ENCODE measurements at regions not wholly inside any gene's neighbourhood (a gene's known extent, or its start where the extent isn't known, plus 50 kb on each side); places are given as distances from the start of the nearest gene placed in this dataset.

DNA sequence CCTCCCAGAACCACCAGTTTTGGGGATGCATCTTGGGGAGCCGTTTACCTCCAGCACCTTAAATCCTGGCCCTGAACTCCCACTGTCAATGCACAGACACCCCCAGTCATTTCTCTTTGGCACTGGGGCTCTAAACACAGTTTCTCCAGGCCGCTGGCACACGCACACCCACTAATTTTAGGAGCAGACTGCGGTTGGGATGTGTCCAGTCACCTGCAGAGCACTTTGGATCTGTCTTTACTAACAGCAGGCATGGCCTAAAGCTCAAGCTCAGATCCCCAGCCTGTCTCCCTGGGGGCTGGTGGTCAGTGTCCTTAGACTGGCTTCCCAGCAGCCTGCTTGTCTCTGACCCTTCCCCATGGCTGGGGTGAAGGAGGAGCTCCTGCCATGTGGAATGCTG lies 49.9 kb downstream of the SYNE3 start:
- no peak for DNase-seq (ENCODE audit: low spot score)

DNA sequence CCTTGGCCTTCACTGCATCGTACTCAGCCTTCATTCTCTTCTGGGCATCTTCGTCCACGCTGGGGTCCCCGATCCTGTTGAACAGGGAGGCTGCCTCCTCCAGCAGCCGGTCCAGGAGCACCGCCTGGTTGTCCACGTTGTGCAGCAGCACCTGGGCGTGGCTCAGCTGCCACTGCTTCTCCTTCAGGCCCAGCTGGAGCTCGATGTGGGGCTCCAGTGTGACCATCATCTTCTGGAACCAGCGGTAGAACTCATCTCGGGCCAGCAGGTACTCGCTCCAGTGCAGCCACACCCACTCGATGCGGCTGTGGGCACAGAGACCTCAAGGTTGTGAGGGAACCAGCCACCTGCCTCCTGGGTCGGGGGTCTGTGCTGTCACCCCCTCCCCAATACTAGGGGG lies 50.5 kb downstream of the SYNE3 start:
- no peak for DNase-seq (ENCODE audit: low spot score)

DNA sequence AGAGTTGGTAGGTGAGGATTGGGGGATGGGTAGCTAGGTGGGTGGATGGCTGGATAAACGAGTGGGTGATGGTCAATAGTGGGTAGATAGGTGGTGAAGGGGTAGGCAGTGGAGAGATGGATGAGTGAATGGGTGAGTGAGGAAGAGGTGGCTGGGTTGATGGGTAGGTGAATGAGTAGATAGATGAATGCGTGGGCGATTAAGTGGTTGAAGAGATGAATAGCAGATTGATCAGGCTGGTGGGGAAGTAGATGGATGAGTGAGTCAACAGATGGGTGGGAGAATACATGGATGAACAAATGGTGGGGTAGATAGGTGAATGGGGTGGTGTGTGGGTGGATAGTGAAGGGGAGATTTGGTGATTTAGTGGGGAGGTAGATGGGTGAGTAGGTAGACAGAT lies 51.1 kb downstream of the SYNE3 start:
- DNase-seq (ENCODE audit: low spot score) = no peak

DNA sequence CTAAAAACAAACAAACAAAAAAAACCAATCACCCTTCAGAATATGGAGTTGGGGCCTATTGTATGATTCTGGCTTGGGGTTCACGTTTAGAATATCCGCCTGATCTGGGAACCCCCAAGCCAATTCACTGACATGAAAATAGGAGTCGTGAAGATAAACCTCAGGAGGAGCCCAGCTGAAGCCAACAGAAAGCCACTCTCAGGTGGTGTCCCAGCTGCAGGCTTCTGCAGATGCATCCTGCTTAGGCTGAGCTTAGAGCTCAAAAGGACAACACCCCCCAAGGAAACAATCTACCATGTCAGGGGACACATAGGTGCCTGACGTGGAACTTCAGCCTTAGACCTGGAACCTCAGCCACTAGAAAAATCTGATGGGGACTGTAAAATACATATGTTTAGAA lies 51.9 kb downstream of the SYNE3 start:
- peak; percentile 88 for DNase-seq (ENCODE audit: low spot score)

DNA sequence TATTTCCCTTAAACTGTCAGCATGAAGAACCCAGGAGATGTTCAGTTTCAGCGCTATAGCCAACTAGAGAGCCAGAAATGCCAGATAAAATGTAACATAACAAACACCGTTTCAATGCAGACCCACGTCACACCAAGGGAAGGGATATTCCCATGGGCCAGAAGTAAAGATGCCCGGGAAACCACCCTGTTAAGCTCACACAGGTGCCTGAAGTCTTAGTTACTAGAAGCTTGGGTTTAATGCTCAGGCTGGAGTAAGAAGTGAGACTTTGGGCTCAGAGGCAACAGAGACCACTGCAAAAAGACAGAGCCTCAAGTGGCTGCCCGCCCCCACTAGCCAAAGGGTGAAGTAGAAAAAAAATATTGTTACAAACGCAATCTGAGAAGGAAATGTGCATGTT lies 52.3 kb downstream of the SYNE3 start:
- DNase-seq (ENCODE audit: low spot score) = no peak

DNA sequence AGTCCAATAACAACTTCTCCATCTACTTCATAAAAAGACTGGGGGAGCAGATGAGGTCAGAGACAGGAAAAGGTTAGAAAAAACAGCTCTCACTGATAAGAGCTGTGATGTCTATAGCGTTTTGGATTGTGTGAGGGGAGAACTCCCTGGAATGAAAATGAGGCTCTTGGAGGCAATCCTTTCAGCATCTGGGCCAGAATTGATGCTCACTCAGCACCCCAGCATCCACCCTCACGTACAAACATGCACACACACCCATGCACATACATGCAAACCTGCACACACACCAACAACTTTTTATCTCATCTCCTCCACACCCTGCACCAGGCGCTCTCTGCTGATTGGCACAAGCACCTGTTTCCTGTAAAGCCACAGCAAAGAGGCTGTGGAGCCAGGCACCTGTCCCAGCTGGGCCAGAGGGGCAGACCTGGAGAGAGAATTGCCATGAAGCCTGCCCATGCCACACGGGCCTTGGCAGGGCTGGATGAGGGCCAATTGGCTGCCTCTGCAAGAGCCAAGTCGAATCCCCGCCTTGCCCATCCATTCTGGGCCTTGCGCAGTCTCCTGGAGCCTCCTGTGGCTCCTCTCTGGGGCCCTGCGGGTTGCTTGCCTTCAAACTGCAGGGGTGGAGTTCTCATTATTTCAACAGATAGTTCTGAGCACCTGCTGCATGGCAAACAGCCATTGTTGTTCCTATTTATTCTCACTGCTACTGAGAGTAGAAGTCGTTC lies 53.1 kb downstream of the SYNE3 start:
- DNase-seq (ENCODE audit: low spot score) = peak; percentile 82

DNA sequence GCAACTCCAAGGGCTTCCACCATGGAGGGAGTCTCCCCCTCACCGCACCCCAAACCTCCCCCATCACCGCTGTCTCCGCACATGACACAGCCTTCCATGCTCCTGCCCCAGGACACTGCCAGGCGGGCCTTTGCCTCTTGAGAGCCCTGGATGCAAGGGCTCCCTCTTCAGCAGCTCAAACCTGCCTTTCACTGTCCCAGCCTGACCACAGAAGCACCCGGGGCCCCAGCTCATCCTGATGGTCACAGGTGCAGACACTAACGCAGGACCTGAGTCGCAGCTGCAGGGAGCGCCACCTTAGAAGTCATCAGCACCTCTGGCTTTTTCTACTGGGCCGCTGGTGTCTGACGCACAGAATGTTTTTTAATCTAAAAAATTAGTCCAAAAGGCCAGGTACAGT lies 54.0 kb downstream of the SYNE3 start:
- peak; percentile 78 for DNase-seq (ENCODE audit: low spot score)

DNA sequence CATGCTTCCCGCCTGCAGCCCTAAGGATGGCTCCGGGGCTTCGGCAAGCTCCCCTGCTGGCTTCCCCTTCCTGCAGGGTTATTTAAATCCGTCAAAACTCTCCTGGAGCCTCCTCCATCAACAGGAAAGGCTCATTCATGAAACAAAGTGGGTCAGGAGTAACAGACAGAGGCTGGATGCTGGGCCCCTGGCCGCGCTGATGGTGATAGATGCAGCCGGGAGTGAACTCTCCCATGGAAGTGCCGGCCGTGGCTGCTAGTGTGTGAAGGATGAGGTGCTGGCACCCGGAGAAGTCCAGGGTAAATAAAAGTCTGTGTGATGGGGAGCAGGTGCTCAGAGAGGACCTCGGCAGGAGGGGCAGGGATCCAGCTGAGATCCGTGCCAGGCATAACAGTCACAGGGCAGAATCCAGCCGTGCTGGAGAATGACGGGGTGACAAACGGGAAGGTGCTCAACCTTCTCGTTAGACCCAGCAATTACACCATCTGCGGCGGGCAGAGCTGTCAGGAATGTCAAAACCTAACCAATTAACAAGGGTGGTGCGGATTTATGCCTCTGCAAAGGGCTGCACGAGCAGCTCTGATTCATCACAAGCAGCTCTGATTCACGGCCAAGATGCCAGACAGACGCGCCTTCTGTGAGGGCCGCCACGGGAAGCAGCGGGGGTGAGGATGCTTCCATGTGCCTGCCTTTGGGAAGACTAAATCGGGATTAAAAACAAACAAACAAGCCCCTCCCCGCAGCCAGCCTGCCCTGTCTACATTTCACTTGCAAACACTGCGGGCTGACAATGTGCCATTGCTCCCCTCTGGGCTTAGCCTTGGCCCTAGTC lies 55.6 kb downstream of the SYNE3 start:
- no peak for DNase-seq (ENCODE audit: low spot score)

DNA sequence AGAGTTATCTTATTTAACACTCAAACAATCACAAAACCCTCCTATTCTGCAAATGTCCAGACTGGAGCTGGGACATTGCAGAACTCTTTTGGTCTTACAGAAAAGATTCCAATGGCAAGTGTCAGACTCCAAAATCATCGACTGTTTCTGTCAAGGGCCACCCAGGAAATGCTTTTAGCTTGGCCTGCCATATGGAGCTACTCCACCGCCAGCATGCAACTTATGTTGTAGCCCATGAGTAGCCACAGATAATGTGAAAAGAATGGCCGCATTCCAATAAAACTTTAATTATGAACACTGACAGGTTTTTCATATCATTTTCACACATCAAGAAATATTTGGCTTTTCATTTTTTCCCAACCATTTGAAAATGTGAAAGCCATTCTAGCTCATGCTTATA lies 57.5 kb downstream of the SYNE3 start:
- DNase-seq (ENCODE audit: low spot score) = no peak

DNA sequence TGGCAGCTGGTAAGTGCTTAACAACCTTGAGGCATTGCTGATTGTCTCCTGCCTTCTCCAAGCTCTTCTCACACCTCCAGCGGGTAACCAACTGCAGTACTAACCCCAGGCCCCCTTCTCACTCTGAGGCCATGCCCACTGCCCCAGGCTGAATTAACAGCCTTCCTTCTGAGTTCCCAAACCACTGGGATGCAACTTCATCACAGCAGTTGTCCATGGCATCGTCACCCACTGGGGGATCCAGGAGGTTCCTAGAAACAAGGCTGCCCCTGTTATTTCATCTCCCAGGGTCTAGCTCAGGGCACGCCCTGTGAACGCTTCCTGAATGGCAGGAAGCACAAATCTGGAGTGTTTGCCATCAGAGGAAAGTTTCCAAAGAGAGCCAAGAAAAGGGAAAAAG lies 58.0 kb downstream of the SYNE3 start:
- DNase-seq (ENCODE audit: low spot score) = no peak

DNA sequence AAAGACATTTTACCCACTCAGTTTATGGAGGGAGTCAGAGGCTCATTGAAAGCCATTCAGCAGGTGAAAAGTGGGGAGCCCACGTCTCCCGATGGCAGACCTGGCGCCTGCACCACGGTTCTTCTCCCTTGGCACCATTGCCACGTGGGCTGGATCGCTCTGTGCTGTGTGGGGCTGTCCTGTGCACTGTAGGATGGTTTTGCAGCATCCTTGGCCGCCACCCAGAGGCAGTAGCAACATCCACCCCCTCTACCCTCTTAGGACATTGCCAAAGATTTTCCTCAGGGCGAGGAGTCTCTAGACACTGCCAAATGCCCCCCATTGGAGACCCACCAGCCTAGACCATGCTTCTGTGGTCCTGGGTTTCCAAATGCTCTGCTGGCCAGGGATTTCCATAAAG lies 60.2 kb downstream of the SYNE3 start:
- DNase-seq (ENCODE audit: low spot score) = no peak

DNA sequence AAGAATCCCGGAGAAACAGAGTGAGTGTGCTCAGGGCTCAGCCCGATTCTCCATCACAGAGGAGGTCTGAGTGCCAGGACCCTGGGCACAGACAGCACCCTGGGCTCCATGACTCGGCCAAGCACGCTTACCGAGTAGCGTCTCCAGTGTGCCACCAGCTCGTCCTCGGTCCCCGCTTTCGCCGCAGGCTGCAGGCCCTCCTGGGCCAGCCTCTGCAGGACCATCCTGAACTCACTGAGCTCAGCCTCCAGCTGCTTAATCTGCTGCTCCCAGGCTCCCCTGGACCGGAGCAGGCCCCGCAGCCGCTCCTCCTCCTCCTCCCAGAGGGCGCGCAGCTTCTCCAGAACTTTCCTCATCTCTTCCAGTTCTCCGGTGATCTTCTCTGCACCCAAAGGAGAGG lies 61.2 kb downstream of the SYNE3 start:
- no peak for DNase-seq (ENCODE audit: low spot score)

DNA sequence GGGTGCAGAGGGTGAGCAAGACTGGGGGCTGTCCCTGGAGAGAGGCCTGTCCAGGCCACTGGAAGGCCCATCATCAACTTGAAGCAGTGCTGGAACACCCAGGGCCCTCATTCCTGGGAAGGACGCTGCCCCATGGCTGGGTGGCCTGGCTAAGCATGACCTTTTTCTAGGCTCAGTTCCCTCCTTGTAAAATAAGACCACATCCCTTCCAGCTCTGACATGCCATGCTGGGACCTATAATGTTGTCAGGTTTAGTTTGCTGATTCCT lies 62.8 kb downstream of the SYNE3 start:
- DNase-seq (ENCODE audit: low spot score) = no peak

DNA sequence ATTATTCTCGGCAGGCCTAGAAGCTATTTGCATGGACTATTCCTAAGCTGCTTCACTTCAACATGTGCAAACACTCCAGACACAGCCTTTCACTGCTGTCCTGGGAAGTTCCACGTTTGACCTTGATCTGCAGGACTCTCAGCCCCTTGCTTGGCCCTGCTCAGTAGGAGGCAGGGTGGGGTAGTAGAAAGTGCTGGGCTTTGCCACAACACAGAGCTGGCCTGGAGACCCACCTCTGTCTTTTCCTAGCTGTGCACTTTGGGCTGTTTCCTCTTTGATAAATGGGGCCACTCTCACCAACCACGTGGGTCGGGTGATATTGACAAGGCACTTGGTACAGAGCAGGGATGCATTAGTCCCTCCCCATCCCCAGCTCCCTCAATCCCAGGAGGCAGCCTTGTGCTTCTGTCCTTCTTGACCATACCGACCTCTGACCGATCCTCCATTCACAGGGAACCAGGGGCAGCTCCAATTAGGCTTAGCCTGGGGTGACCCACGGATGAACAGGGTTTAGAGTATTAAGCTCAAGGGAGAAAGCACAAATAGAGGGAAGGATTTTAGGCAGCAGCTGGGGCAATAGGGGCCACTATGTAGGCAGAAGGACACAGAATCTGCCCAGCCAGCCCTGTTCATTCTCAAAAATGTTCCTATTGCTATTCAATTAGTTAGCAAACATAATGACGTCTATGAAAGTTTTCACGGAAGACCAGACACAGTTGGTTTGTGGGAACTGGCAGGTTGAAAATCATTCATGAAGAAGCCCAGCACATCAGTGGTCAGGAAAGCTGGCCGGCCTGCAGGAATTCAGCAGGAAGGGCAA lies 63.3 kb downstream of the SYNE3 start:
- DNase-seq (ENCODE audit: low spot score) = no peak

DNA sequence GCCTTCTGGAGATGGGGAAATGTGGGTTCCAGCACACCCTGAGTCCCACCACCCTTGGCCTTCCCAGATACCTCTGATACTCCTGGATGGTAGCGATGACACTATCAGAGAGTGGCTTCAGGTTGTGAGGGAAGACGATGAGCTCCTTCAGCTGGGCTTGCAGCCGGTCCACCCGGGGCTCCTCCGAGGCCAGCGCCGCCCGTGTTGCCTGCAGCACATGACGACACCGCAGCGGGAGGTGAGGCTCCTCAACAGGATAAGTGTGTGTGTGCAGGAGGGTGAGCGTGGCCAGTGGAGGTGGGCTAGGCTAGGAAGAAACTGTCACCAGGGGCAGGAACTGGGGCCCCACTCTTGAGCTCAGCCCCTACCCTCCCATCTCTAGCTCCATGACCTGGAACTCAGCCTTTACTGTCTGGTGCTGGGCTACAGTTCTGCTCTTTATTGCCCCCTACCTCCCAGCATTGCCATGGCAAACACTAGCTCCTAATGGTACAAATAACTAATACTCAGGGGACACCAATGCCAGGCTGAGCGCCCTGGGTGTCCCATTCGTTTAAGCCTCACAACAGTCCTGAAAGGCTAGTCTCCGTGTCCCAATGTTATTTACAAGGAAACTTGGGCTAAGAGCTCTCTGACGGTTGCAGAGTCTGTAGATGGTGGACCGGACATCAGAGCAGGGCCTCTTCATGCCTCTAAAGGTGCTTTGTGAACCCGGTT lies 64.1 kb downstream of the SYNE3 start:
- DNase-seq (ENCODE audit: low spot score) = peak; percentile 65

DNA sequence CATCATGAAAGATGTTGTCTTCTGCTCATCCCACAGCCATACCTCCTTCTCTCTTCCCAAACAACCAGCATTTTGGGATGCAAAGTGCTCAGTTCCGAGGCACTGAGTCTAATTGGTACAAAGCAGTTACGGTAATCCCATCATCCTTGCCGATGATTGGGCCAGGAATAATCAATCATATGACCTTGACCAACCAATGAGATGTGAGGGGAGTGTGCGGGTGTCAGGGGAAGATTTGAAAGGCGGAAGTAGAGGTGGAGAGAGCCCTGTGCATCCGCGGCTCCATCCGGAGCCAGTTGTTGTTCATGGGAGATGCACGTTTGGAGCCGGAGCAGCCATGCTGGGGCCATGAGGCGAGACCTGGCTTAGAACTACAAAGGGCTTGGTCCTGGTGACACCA lies 67.3 kb downstream of the SYNE3 start:
- DNase-seq (ENCODE audit: low spot score) = no peak

DNA sequence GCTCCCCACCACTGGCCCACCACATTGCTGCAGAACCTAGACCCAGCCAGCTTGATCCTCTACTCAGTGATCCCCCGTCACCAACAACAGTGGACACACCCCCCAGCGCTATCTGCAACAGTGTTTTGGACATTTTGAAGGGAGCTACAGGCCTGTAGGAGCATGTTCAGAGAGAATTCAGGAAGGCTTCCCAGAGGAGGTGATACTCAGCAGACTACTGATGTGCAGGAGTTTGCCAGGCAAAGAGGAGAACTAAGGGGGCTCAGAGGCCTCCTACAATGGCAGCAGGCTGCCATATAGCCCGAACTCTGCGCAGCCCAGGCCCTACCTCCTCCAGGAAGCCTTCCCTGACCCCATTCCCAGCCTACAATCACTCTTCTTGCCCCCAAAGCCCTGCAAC lies 70.0 kb downstream of the SYNE3 start:
- no peak for DNase-seq (ENCODE audit: low spot score)

DNA sequence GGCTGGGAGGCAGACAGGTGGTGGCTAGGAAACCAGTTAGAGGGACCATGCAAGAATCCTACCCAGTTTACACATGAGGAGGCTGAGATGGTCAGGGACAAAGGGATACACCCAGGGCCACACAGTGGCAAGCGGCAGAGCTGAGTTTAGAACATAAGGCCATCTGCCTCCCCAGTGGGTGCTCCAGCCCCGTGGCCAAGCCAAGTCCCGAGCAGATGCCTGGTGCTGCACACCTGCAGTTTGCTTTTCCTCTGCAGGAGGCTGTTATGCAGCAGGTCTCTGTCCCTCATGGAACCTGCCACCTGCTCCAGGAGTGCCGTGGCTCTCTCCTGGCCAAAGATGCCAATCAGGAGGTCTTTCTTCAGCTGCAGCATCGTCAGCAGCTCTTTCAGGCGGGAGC lies 70.8 kb downstream of the SYNE3 start:
- DNase-seq (ENCODE audit: low spot score) = no peak

DNA sequence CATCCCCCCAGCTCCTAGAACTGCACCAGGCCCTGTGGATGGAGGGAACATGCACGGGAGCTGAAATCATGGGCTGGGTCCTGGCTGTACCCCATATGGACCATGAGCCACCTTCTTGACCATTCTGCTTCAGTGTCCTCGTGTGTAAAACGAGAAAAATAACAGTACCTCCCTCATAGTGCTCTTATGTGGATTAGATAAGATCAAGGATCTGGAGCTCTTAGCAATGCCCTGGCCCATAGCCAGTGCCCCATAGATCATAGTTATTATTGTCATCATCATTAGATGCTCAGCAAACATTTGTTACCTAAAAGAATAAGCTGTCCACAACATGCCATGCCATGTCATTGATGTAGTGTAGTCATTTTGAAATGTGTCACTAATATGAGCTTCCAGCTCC lies 71.3 kb downstream of the SYNE3 start:
- no peak for DNase-seq (ENCODE audit: low spot score)

DNA sequence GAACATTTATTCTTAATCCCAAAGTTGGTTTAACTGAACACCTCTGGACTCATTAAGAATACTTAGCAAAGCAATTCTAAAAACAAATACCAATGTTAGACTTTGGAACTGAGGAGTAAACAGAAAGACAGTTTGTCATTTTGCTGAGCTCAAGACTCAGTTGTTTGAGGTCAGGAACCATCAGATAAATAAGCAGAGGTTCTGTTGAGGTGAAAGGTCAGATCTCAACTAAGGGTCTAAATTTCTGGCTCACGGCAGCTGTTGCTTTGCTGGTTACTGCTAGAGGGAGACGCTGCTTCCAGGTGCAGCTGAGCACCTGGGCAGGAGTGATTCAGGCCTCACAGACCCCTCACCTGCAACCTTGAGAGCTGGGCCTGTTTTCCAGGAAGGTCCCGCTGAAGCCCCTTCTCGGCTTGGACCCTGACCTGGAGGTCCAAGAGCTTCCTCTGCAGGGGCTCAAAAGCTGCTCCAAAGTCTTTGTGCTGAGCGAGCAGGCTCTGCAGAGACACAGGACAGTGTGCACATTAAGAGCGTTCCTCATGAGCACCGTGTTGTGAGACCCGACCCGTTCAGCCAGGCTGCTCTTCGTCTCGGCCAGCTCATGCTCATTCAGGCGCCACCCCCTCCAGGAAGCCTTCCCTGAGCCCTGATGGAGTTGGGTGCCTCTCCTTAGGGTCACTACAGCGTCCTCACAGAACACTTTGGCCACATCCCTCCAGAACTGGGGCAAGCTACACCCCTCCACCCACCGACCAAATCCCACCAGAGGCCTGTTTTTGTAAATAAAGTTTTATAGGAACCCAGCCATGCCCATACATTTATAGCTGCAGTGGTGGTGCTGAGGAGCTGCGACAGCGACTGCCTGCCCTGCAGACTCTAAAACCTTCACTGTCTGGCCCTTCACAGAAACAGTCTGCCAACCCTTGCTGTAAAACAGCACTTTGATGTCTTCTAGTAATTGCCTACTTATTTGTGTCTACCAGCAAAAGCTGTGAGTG lies 72.0 kb downstream of the SYNE3 start:
- no peak for DNase-seq (ENCODE audit: low spot score)

DNA sequence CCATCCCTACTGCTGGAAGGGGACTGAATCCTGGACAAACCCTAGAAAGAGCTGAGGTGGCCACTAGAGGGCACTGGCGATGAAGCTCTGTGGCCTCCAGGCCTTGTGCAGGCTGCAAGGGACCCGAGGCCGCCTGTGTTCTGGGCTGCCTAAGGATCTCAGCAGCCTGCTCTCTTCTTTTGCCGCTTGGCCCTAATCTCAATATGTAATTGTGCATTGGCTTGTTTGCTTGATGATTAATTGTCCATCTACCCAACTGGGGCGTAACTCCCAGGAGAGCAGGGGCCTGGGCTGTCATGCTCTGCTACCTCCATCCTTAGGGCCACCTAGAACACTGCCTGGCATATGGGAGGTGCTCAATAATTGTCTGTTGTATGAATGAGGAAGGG lies 73.8 kb downstream of the SYNE3 start:
- peak; percentile 88 for DNase-seq (ENCODE audit: low spot score)
